Left lung (tissue), 4 donors: ENCODE measurements at regions not wholly inside any gene's neighbourhood (a gene's known extent, or its start where the extent isn't known, plus 50 kb on each side); places are given as distances from the start of the nearest gene placed in this dataset.

Experiments
- ATAC-seq: fragments of 200-7000 bp; cut with Tn5 transposase; one replicate; pipeline ENCODE4 v1.9.1; 2020; ENCODE audit warnings: moderate library complexity
- DNase-seq, 4 donors: peaks; one replicate each; pipeline ENCODE4 v3.0.0-alpha.2; 2013 to 2020
- H3K27ac ChIP-seq, 2 donors: fragments of 200-600 bp; sonication (generic) in 1 of 2; one replicate each; pipeline versions ENCODE4 v1.5.0 to v1.8.0; 2020 to 2021
- H3K27me3 ChIP-seq, 2 donors: fragments of 200-600 bp; sonication (generic) in 1 of 2; one replicate each; pipeline versions ENCODE4 v1.5.0 to v1.8.0; 2020 to 2021
- H3K36me3 ChIP-seq, 2 donors: fragments of 200-600 bp; sonication (generic) in 1 of 2; one replicate each; pipeline versions ENCODE4 v1.5.0 to v1.8.0; 2020 to 2021
- H3K4me1 ChIP-seq, 2 donors: fragments of 200-600 bp; one replicate each; pipeline ENCODE4 v1.8.0; 2021
- H3K4me3 ChIP-seq, 2 donors: fragments of 200-600 bp; sonication (generic) in 1 of 2; one replicate each; pipeline versions ENCODE4 v1.5.0 to v1.8.0; 2020 to 2021; ENCODE audit warnings: mild to moderate bottlenecking in 1 of 2
- H3K9me3 ChIP-seq, 2 donors: fragments of 200-600 bp; sonication (generic) in 1 of 2; one replicate each; pipeline versions ENCODE4 v1.5.0 to v1.8.0; 2020 to 2021
- intact Hi-C, 2 donors: fragments of 100-400 bp; cut with DNase I; formaldehyde crosslinking; loops; one replicate each; pipeline versions ENCODE4 v1.11.2 to v1.14.2; 2022
- TF ChIP-seq, protein P1 (sequence below), 2 donors: fragments of 200-600 bp; sonication (generic) in 1 of 2; IDR thresholded peaks; one replicate each; pipeline versions ENCODE4 v1.5.0 to v1.8.0; 2021; ENCODE audit warnings: antibody characterized with exemption in 2 of 2
- donor health status: DM: no; HTN: yes; CAD: no.
- donor health status: DM: no; HTN: no; CAD: no.

DNA sequence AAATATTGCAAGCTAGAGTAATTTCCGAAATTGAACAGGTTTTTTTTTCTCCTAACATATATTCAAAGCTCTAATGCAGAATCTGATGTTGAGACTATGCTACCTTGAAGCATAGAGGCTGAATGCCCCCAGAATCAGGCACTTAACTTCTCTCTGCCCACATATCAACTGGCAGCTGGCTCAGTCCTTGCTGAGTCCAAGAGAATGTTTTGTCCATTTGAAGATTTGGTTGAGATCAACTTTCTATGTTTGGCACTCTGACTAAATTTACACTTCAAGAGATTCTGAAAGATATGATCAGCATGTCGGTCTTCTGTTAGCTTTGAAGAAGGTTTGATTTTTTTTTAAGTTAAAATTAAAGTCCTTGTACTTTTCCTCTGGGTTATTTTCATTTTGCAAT is 1298.1 kb downstream of the EPHA7 start:
- Histone ChIP-seq H3K27me3 (no peaks in the 10 kb centered on the region), H3K36me3 (no peaks in the 10 kb centered on the region), H3K4me1 (no peaks in the 10 kb centered on the region), H3K27ac (no peak overlapping the region), H3K9me3 (no peaks in the 10 kb centered on the region), H3K4me3 (no peak overlapping the region)
- ATAC-seq = no peak
- intact Hi-C loops = no loop called here
- TF ChIP-seq, protein P1, sequence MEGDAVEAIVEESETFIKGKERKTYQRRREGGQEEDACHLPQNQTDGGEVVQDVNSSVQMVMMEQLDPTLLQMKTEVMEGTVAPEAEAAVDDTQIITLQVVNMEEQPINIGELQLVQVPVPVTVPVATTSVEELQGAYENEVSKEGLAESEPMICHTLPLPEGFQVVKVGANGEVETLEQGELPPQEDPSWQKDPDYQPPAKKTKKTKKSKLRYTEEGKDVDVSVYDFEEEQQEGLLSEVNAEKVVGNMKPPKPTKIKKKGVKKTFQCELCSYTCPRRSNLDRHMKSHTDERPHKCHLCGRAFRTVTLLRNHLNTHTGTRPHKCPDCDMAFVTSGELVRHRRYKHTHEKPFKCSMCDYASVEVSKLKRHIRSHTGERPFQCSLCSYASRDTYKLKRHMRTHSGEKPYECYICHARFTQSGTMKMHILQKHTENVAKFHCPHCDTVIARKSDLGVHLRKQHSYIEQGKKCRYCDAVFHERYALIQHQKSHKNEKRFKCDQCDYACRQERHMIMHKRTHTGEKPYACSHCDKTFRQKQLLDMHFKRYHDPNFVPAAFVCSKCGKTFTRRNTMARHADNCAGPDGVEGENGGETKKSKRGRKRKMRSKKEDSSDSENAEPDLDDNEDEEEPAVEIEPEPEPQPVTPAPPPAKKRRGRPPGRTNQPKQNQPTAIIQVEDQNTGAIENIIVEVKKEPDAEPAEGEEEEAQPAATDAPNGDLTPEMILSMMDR (IDR thresholded peaks at IDR 0.05) = no peak
- no peak for DNase-seq

- Histone ChIP-seq H3K9me3 (no peaks in the 10 kb centered on the region), H3K27ac (no peak overlapping the region), H3K27me3 (no peaks in the 10 kb centered on the region), H3K4me3 (no peak overlapping the region), H3K36me3 (no peaks in the 10 kb centered on the region), H3K4me1 (no peaks in the 10 kb centered on the region)
- TF ChIP-seq, protein P1 (IDR thresholded peaks at IDR 0.05) = no peak
- intact Hi-C loops = no loop called here
- DNase-seq (no peak), ATAC-seq (no peak)
These were observed 1301.6 kb downstream of the EPHA7 start for GRCh38 chr6:92117800-92118199.

DNA sequence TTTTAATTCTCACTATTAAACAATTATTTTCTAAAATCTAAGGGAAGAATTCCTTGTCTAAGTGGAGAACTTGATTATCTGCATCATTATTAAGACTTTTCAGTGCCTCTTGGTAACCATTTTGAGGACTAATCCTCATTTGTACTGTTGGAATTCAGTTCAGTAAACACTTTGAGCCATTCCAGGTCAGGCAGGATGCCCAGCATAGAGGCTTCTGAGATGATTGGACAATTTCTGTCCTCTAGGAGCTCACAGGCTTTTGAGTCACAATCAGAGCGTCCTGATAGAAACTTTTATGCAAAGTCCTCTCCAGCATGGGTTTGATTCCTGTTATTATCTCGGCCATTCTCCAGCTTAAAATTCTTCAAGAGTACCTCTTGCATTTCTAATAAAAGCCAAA is 1304.6 kb downstream of the EPHA7 start:
- TF ChIP-seq, protein P1 (IDR thresholded peaks at IDR 0.05) = no peak
- Histone ChIP-seq H3K4me1 (no peaks in the 10 kb centered on the region), H3K9me3 (no peaks in the 10 kb centered on the region), H3K27me3 (no peaks in the 10 kb centered on the region), H3K27ac (no peak overlapping the region), H3K4me3 (no peak overlapping the region), H3K36me3 (no peaks in the 10 kb centered on the region)
- intact Hi-C loops = no loop called here
- DNase-seq = peak in 1 of 4 donors; percentile 18
- ATAC-seq = peak; percentile 40

DNA sequence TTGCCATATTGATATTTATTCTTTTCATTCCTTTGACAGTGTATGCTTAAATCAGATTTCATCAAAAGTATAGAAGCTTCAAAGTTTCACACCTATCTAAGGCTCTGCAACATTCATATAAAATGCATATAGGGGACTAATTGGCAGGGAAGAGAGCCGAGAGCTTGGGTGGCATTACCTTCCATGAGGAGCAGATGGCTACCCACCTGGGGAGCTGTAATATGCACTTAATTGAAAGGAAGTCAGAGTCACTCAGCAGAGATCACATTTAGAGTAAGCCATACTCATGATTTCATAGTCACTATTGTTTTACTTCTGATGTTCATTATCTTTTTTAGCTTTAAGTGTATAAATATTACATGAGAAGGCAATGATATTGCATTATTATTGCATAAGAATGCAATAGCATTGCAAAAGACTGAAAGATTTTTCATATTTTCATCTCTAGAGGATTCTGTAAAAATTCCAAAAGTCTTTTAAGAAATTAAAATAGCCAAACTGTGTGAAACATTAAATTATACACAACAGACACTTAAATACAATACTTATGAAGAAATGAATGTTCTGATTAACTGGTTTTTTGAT is 1305.2 kb downstream of the EPHA7 start:
- no peak for ATAC-seq
- H3K9me3 ChIP-seq = no peaks in the 10 kb centered on the region

DNA sequence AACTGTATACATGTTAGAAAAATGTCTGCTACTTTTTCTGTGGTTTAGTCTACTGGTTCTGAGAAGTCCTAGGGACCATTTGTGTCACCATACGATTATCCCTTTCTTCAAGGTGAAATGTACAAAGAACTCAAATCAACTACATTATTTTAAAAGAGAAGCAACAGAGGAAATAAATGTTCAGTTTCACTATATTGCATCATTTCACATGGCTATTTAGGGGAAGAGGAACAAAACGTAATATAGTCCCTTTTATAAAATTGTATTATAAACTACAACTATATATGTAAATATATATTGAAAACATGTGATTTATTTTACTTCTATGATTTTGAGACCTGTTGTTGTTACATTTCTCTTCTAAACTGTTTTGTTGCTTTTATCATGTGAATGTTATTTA is 1308.0 kb downstream of the EPHA7 start:
- no peaks in the 10 kb centered on the region for H3K36me3 ChIP-seq
- DNase-seq (no peak), ATAC-seq (no peak)
- H3K9me3 ChIP-seq = no peaks in the 10 kb centered on the region
- H3K27me3 ChIP-seq = no peaks in the 10 kb centered on the region
- TF ChIP-seq, protein P1 (IDR thresholded peaks at IDR 0.05) = no peak
- no peak overlapping the region for H3K4me3 ChIP-seq
- no peak overlapping the region for H3K27ac ChIP-seq
- no peaks in the 10 kb centered on the region for H3K4me1 ChIP-seq
- intact Hi-C loops = no loop called here

More for the DNA sequence above, 1305.2 kb downstream of the EPHA7 start:
- Histone ChIP-seq H3K27ac (no peak overlapping the region), H3K4me1 (no peaks in the 10 kb centered on the region), H3K4me3 (no peak overlapping the region), H3K27me3 (no peaks in the 10 kb centered on the region), H3K36me3 (no peaks in the 10 kb centered on the region)
- intact Hi-C loops = no loop called here
- TF ChIP-seq, protein P1 (IDR thresholded peaks at IDR 0.05) = no peak
- DNase-seq = no peak
